GM23338 (cell line): ENCODE measurements at regions not wholly inside any gene's neighbourhood (a gene's known extent, or its start where the extent isn't known, plus 50 kb on each side); places are given as distances from the start of the nearest gene placed in this dataset.

Source experiments
- ATAC-seq: fragments of 200-7000 bp; cut with Tn5 transposase; 3 replicates; pipeline ENCODE4 v1.9.1; 2020
- DNase-seq: peaks from one replicate; pipeline ENCODE4 v3.0.0-alpha.2; 2015; ENCODE audit warnings: low spot score
- H2AFZ ChIP-seq: fragments of 200-600 bp; sonication (generic); 2 replicates; pipeline ENCODE4 v1.8.0; 2016; ENCODE audit warnings: antibody characterized with exemption, mild to moderate bottlenecking, moderate library complexity
- H3F3A ChIP-seq: fragments of 200-600 bp; sonication (generic); replicated peaks from 2 replicates; pipeline ENCODE4 v1.8.0; 2017; ENCODE audit warnings: antibody characterized with exemption, mixed run types, low read depth
- H3K27ac ChIP-seq: fragments of 200-600 bp; sonication (generic); 2 replicates; pipeline ENCODE4 v1.6.1; 2016; ENCODE audit warnings: low read depth
- H3K27me3 ChIP-seq: fragments of 200-600 bp; sonication (generic); 2 replicates; pipeline ENCODE4 v1.8.0; 2016; ENCODE audit warnings: mild to moderate bottlenecking, mixed run types, moderate library complexity; ENCODE audit not compliant: insufficient read depth
- H3K36me3 ChIP-seq: fragments of 200-600 bp; sonication (generic); 2 replicates; pipeline ENCODE4 v1.8.0; 2016; ENCODE audit warnings: mild to moderate bottlenecking; ENCODE audit not compliant: insufficient read depth
- H3K4me1 ChIP-seq: fragments of 200-600 bp; sonication (generic); 2 replicates; pipeline ENCODE4 v1.8.0; 2016; ENCODE audit warnings: mild to moderate bottlenecking, moderate library complexity; ENCODE audit not compliant: insufficient read depth
- H3K4me2 ChIP-seq: fragments of 200-600 bp; sonication (generic); 2 replicates; pipeline ENCODE4 v1.7.1; 2017; ENCODE audit warnings: mixed run types
- H3K4me3 ChIP-seq: fragments of 200-600 bp; sonication (generic); 2 replicates; pipeline ENCODE4 v1.6.1; 2016; ENCODE audit warnings: mixed run types
- H3K79me2 ChIP-seq: fragments of 200-600 bp; sonication (generic); replicated peaks from 2 replicates; pipeline ENCODE4 v1.8.0; 2017; ENCODE audit warnings: mild to moderate bottlenecking; ENCODE audit not compliant: insufficient read depth
- H3K9me2 ChIP-seq: fragments of 200-600 bp; sonication (generic); 2 replicates; pipeline ENCODE4 v1.8.0; 2017; ENCODE audit not compliant: insufficient read depth
- H4K20me1 ChIP-seq: fragments of 200-600 bp; sonication (generic); replicated peaks from 2 replicates; pipeline ENCODE4 v1.8.0; 2017; ENCODE audit warnings: mild to moderate bottlenecking; ENCODE audit not compliant: insufficient read depth
- H3K27ac Mint-ChIP-seq: 2 replicates; pipeline ENCODE4 v1.8.0; 2020; ENCODE audit warnings: inconsistent platforms, mild to moderate bottlenecking, moderate library complexity, mixed read lengths
- H3K27me3 Mint-ChIP-seq: 3 replicates; pipeline ENCODE4 v1.8.0; 2022; ENCODE audit warnings: low read depth, mild to moderate bottlenecking, moderate library complexity, mixed read lengths, inconsistent platforms; ENCODE audit not compliant: insufficient read depth, poor library complexity
- H3K36me3 Mint-ChIP-seq: 3 replicates; pipeline ENCODE4 v1.8.0; 2021; ENCODE audit warnings: low read depth, mild to moderate bottlenecking, inconsistent platforms, moderate library complexity, mixed read lengths
- H3K4me1 Mint-ChIP-seq: 3 replicates; pipeline ENCODE4 v1.8.0; 2020; ENCODE audit warnings: mild to moderate bottlenecking, inconsistent platforms, mixed read lengths
- H3K4me3 Mint-ChIP-seq: 3 replicates; pipeline ENCODE4 v1.8.0; 2021; ENCODE audit warnings: moderate library complexity, mild to moderate bottlenecking, inconsistent platforms, mixed read lengths
- H3K9me3 Mint-ChIP-seq: 3 replicates; pipeline ENCODE4 v1.8.0; 2020; ENCODE audit warnings: moderate library complexity, mild to moderate bottlenecking, inconsistent platforms, mixed read lengths
- EZH2 ChIP-seq: fragments of 200-600 bp; sonication (generic); IDR thresholded peaks from one replicate; pipeline ENCODE4 v1.8.0; 2017; ENCODE audit warnings: antibody characterized with exemption, mild to moderate bottlenecking, low read depth; ENCODE audit not compliant: unreplicated experiment
- JUNB ChIP-seq: IDR thresholded peaks from one replicate; pipeline ENCODE4 v1.6.1; 2016; ENCODE audit warnings: antibody characterized with exemption; ENCODE audit not compliant: unreplicated experiment
- STAT1 ChIP-seq: IDR thresholded peaks from one replicate; pipeline ENCODE4 v1.6.1; 2016; ENCODE audit warnings: antibody characterized with exemption; ENCODE audit not compliant: unreplicated experiment
- ZNF114 ChIP-seq: fragments of 250-450 bp; sonication (Bioruptor Pico); IDR thresholded peaks from 2 replicates; pipeline ENCODE4 v1.5.0; 2020; ENCODE audit warnings: mild to moderate bottlenecking, moderate library complexity
- TF ChIP-seq, protein P1 (sequence below), 2 experiments: fragments of 200-600 bp in 1 of 2; sonication (generic) in 1 of 2; conservative IDR thresholded peaks; 2 replicates each; pipeline versions ENCODE4 v1.5.1 to v1.6.1; 2016 to 2017; ENCODE audit warnings: antibody characterized with exemption in 2 of 2, low read depth in 2 of 2, mild to moderate bottlenecking in 2 of 2, moderate library complexity in 1 of 2
- TF ChIP-seq, protein P2 (sequence below): IDR thresholded peaks from 2 replicates; pipeline ENCODE4 v1.6.1; 2016; ENCODE audit warnings: antibody characterized with exemption

DNA sequence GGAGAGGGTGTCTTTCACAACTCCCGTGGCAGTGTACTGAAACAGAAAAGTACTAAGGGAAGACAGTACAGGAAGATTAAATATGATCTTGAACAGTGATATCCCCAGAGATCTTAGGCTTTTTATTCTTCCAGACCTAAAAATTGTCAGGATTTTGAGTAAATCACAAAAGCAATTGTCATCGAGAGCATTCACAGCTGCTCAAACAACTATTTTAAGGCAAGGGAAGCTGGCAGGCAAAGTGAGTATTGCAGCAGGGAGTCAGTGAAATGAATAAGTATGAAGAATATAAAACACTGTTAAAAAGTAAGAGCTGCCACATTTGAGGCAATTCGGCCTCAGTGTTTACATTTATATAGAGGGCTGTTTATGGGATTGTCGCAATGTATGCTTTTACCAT, 479.0 kb downstream of the CAAP1 start:
- DNase-seq (no peak), ATAC-seq (no peak)
- Mint-ChIP-seq H3K4me3 (no peak overlapping the region), H3K27ac (peak overlapping the region; percentile 9; the same call in 1 of the 2 replicates), H3K9me3 (no peaks in the 10 kb centered on the region), H3K27me3 (no peaks in the 10 kb centered on the region), H3K36me3 (no peaks in the 10 kb centered on the region), H3K4me1 (peaks cover 11% of the 10 kb centered on the region)
- H3K9me2 ChIP-seq: no peaks in the 10 kb centered on the region
- TF ChIP-seq STAT1: no peak
- no peak for TF ChIP-seq ZNF114
- TF ChIP-seq, protein P1, sequence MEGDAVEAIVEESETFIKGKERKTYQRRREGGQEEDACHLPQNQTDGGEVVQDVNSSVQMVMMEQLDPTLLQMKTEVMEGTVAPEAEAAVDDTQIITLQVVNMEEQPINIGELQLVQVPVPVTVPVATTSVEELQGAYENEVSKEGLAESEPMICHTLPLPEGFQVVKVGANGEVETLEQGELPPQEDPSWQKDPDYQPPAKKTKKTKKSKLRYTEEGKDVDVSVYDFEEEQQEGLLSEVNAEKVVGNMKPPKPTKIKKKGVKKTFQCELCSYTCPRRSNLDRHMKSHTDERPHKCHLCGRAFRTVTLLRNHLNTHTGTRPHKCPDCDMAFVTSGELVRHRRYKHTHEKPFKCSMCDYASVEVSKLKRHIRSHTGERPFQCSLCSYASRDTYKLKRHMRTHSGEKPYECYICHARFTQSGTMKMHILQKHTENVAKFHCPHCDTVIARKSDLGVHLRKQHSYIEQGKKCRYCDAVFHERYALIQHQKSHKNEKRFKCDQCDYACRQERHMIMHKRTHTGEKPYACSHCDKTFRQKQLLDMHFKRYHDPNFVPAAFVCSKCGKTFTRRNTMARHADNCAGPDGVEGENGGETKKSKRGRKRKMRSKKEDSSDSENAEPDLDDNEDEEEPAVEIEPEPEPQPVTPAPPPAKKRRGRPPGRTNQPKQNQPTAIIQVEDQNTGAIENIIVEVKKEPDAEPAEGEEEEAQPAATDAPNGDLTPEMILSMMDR (conservative IDR thresholded peaks at IDR 0.05; ENCODE audit: low read depth in 2 of 2): no peak
- H3K27me3 ChIP-seq: no peaks in the 10 kb centered on the region
- peaks cover 14% of the 10 kb centered on the region for H3K4me1 ChIP-seq
- no peaks in the 10 kb centered on the region for H3K36me3 ChIP-seq
- no peak overlapping the region for H3K4me2 ChIP-seq
- H2AFZ ChIP-seq: no peak overlapping the region
- H3F3A ChIP-seq: no peaks in the 10 kb centered on the region
- no peaks in the 10 kb centered on the region for H3K79me2 ChIP-seq
- H3K4me3 ChIP-seq: no peak overlapping the region
- H4K20me1 ChIP-seq: no peaks in the 10 kb centered on the region
- no peak overlapping the region for H3K27ac ChIP-seq

DNA sequence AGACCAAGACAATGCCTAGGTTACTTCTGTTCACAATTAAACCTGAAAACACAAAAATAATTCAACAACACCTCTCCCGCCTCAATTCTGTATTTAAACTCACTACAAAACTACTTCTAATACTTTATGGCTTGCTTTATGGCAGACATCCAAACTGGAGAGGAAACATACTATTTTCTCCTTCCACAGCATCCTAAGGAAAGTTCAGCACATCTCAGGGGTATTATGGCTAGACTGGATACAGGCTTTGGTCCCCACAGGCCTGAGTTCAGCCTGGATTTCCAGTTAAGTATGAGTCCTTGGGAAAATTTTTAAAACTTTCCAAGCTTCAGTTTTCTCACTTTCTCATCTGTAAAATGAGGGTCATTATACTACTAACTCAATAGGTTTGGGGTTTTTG, 480.2 kb downstream of the CAAP1 start:
- Histone ChIP-seq H3K27me3 (no peaks in the 10 kb centered on the region), H2AFZ (no peak overlapping the region), H3K9me2 (no peaks in the 10 kb centered on the region), H3K27ac (no peak overlapping the region), H3F3A (no peaks in the 10 kb centered on the region), H3K79me2 (no peaks in the 10 kb centered on the region), H3K4me3 (no peak overlapping the region), H4K20me1 (no peaks in the 10 kb centered on the region), H3K36me3 (no peaks in the 10 kb centered on the region), H3K4me2 (no peak overlapping the region), H3K4me1 (peaks cover 14% of the 10 kb centered on the region)
- H3K9me3 Mint-ChIP-seq: no peaks in the 10 kb centered on the region
- TF ChIP-seq, protein P2, sequence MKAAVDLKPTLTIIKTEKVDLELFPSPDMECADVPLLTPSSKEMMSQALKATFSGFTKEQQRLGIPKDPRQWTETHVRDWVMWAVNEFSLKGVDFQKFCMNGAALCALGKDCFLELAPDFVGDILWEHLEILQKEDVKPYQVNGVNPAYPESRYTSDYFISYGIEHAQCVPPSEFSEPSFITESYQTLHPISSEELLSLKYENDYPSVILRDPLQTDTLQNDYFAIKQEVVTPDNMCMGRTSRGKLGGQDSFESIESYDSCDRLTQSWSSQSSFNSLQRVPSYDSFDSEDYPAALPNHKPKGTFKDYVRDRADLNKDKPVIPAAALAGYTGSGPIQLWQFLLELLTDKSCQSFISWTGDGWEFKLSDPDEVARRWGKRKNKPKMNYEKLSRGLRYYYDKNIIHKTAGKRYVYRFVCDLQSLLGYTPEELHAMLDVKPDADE: no peak
- TF ChIP-seq, protein P1 (conservative IDR thresholded peaks at IDR 0.05; ENCODE audit: low read depth in 2 of 2): no peak
- TF ChIP-seq STAT1 (no peak), JUNB (no peak), EZH2 (no peak)
- H3K36me3 Mint-ChIP-seq: no peaks in the 10 kb centered on the region
- no peaks in the 10 kb centered on the region for H3K27me3 Mint-ChIP-seq
- H3K4me1 Mint-ChIP-seq: peaks cover 11% of the 10 kb centered on the region
- no peak for DNase-seq
- H3K27ac Mint-ChIP-seq: peak overlapping the region; percentile 14; the same call in 1 of the 2 replicates
- no peak for ATAC-seq
- no peak overlapping the region for H3K4me3 Mint-ChIP-seq
